Fibroblast of mammary gland (primary cell): ENCODE measurements at regions not wholly inside any gene's neighbourhood (a gene's known extent, or its start where the extent isn't known, plus 50 kb on each side); places are given as distances from the start of the nearest gene placed in this dataset.

Experiments used
- DNase-seq: peaks from one replicate; pipeline ENCODE4 v3.0.0-alpha.2; 2010; ENCODE audit warnings: low read depth
- H3K4me3 ChIP-seq: 2 replicates; pipeline ENCODE4 v1.5.1; 2011; ENCODE audit warnings: low read depth, mild to moderate bottlenecking, low read length, moderate library complexity; ENCODE audit not compliant: control insufficient read depth
- TF ChIP-seq, protein P1 (sequence below): conservative IDR thresholded peaks from 2 replicates; pipeline ENCODE4 v1.5.1; 2011; ENCODE audit warnings: low read depth, low read length, inconsistent platforms; ENCODE audit not compliant: control insufficient read depth, insufficient read depth

DNA sequence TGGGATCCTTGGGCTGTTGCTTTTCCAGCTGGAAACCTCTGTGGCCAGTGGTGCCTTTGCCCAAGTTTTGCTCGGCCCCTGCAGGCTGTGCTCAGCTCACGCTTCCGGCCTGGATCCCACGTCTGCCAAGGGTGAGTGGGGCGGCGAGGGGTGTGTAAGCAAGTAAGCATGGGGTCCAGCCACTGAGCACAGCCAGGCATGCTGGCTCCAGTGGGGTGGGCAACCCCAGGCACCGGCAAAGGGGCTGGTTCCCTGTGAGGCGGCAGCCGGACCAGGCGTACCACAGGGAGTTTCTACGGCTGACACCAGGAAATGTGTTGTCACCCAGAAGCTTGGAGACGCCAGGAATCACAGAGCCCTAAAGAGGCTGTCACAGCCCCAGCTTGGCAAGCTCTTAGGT lies 393.4 kb upstream of the CCDC196 start:
- no peak overlapping the region for H3K4me3 ChIP-seq
- DNase-seq, result no peak
- TF ChIP-seq, protein P1, sequence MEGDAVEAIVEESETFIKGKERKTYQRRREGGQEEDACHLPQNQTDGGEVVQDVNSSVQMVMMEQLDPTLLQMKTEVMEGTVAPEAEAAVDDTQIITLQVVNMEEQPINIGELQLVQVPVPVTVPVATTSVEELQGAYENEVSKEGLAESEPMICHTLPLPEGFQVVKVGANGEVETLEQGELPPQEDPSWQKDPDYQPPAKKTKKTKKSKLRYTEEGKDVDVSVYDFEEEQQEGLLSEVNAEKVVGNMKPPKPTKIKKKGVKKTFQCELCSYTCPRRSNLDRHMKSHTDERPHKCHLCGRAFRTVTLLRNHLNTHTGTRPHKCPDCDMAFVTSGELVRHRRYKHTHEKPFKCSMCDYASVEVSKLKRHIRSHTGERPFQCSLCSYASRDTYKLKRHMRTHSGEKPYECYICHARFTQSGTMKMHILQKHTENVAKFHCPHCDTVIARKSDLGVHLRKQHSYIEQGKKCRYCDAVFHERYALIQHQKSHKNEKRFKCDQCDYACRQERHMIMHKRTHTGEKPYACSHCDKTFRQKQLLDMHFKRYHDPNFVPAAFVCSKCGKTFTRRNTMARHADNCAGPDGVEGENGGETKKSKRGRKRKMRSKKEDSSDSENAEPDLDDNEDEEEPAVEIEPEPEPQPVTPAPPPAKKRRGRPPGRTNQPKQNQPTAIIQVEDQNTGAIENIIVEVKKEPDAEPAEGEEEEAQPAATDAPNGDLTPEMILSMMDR, result no peak

GRCh38 chr14:66094001-66094727 lies 392.0 kb upstream of the CCDC196 start:
- no peak for DNase-seq
- TF ChIP-seq, protein P1, result no peak
- H3K4me3 ChIP-seq, result no peak overlapping the region

GRCh38 chr14:66099451-66099850 lies 386.7 kb upstream of the CCDC196 start:
- TF ChIP-seq, protein P1, result no peak
- H3K4me3 ChIP-seq, result no peak overlapping the region
- no peak for DNase-seq

- no peak for DNase-seq
- TF ChIP-seq, protein P1, result no peak
- H3K4me3 ChIP-seq, result no peak overlapping the region
These were observed 386.2 kb upstream of the CCDC196 start for GRCh38 chr14:66099931-66100330.

- no peak for DNase-seq
- TF ChIP-seq, protein P1, result no peak
- H3K4me3 ChIP-seq, result no peak overlapping the region
These were observed 384.5 kb upstream of the CCDC196 start for GRCh38 chr14:66101662-66102061.

- TF ChIP-seq, protein P1, result no peak
- H3K4me3 ChIP-seq, result no peak overlapping the region
- no peak for DNase-seq
These were observed 381.7 kb upstream of the CCDC196 start for GRCh38 chr14:66104486-66104885.
